Keratinocyte (primary cell): ENCODE measurements at regions not wholly inside any gene's neighbourhood (a gene's known extent, or its start where the extent isn't known, plus 50 kb on each side); places are given as distances from the start of the nearest gene placed in this dataset.

ENCODE experiments used
- DNase-seq: peaks from one replicate; pipeline ENCODE4 v3.0.0-alpha.2; 2011; ENCODE audit warnings: low read depth, missing footprints, low spot score
- FAIRE-seq: peaks from 2 replicates; lab custom pipeline; 2011; peaks lifted over from hg19 to GRCh38; lab: Jason Lieb, UNC
- H2AFZ ChIP-seq: 2 replicates; pipeline ENCODE4 v1.6.0; 2012; ENCODE audit warnings: low read length, control low read depth, inconsistent platforms; ENCODE audit not compliant: control insufficient read depth
- H3K27ac ChIP-seq: 2 replicates; pipeline ENCODE4 v1.5.1; 2011; ENCODE audit warnings: low read length; ENCODE audit not compliant: control insufficient read depth, insufficient read depth
- H3K27me3 ChIP-seq: 3 replicates; pipeline ENCODE4 v1.6.0; 2011; ENCODE audit warnings: low read length; ENCODE audit not compliant: control insufficient read depth, insufficient read depth; ENCODE audit errors: extremely low read depth
- H3K36me3 ChIP-seq, 2 experiments: 2 replicates in 1 of 2; 3 replicates in 1 of 2; pipeline ENCODE4 v1.5.1; 2011; ENCODE audit warnings: low read length in 2 of 2, mild to moderate bottlenecking in 1 of 2; ENCODE audit not compliant: control insufficient read depth in 2 of 2, insufficient read depth in 2 of 2; ENCODE audit errors: extremely low read depth in 1 of 2
- H3K4me1 ChIP-seq: 3 replicates; pipeline ENCODE4 v1.5.1; 2011; ENCODE audit warnings: low read length; ENCODE audit not compliant: control insufficient read depth, insufficient read depth; ENCODE audit errors: extremely low read depth
- H3K4me2 ChIP-seq: 3 replicates; pipeline ENCODE4 v1.6.0; 2011; ENCODE audit warnings: low read depth, low read length; ENCODE audit not compliant: control insufficient read depth, insufficient read depth; ENCODE audit errors: extremely low read depth
- H3K4me3 ChIP-seq, 3 experiments: fragments of 200-600 bp in 1 of 3; sonication (generic) in 1 of 3; 2 replicates in 2 of 3; 3 replicates in 1 of 3; pipeline ENCODE4 v1.5.1; 2011 to 2016; ENCODE audit warnings: low read length in 3 of 3, mild to moderate bottlenecking in 3 of 3, control low read depth in 2 of 3, inconsistent platforms in 1 of 3, low read depth in 1 of 3, mixed read lengths in 1 of 3, mixed run types in 1 of 3, moderate library complexity in 1 of 3; ENCODE audit not compliant: control insufficient read depth in 2 of 3, insufficient read depth in 2 of 3; ENCODE audit errors: extremely low read depth in 1 of 3
- H3K79me2 ChIP-seq: 2 replicates; pipeline ENCODE4 v1.6.0; 2012; ENCODE audit warnings: low read length; ENCODE audit not compliant: control insufficient read depth, insufficient read depth
- H3K9ac ChIP-seq: 3 replicates; pipeline ENCODE4 v1.6.0; 2011; ENCODE audit warnings: low read length; ENCODE audit not compliant: control insufficient read depth, insufficient read depth; ENCODE audit errors: extremely low read depth
- H3K9me1 ChIP-seq: 3 replicates; pipeline ENCODE4 v1.6.0; 2011; ENCODE audit warnings: low read length; ENCODE audit not compliant: control insufficient read depth, insufficient read depth; ENCODE audit errors: extremely low read depth
- H3K9me3 ChIP-seq: 2 replicates; pipeline ENCODE4 v1.5.1; 2012; ENCODE audit warnings: low read depth, low read length; ENCODE audit not compliant: control insufficient read depth
- H4K20me1 ChIP-seq: 3 replicates; pipeline ENCODE4 v1.6.0; 2011; ENCODE audit warnings: low read length; ENCODE audit not compliant: control insufficient read depth, insufficient read depth; ENCODE audit errors: extremely low read depth
- EZH2 ChIP-seq: IDR thresholded peaks from one replicate; pipeline ENCODE4 v1.6.1; 2012; ENCODE audit warnings: inconsistent platforms, mild to moderate bottlenecking, low read length, moderate library complexity
- dilution Hi-C: fragments of 300-500 bp; cut with MboI; formaldehyde crosslinking; loops from one replicate; pipeline ENCODE4 v1.7.0; 2020; ENCODE audit warnings: low sequenced_read_pairs; ENCODE audit not compliant: extremely low pct_ligation_motif_present
- TF ChIP-seq, protein P1 (sequence below), 3 experiments: IDR thresholded peaks in 1 of 3; conservative IDR thresholded peaks in 1 of 3; optimal IDR thresholded peaks in 1 of 3; 2 replicates in 2 of 3; 3 replicates in 1 of 3; pipeline versions ENCODE3 to v1.5.1; 2011; ENCODE audit warnings: low read length in 3 of 3, mild to moderate bottlenecking in 3 of 3, moderate library complexity in 2 of 3, control low read depth in 1 of 3, inconsistent platforms in 1 of 3; ENCODE audit not compliant: insufficient read depth in 2 of 3; ENCODE audit errors: extremely low read depth in 1 of 3

DNA sequence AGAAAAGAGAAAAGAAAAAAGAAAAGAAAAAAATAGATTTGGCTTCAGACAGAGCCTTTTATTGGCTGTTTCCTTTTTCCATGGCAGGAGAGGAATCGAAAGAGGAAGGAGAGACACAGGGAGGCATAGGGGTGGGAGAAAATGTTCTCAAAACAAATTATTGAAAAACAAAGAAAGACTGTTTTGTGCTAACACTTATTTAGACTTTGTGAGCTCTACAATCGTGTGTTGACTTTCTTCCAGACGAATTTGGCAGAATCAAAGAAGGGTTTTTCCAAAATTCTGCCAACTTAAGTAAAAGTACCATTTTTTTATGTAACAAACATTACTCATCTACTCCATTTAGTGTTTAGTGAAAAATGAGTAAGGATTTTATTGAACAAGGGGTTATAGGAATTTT lies 982.2 kb downstream of the REEP3 start:
- FAIRE-seq (no peak), DNase-seq (no peak)
- dilution Hi-C loops: no loop called here

DNA sequence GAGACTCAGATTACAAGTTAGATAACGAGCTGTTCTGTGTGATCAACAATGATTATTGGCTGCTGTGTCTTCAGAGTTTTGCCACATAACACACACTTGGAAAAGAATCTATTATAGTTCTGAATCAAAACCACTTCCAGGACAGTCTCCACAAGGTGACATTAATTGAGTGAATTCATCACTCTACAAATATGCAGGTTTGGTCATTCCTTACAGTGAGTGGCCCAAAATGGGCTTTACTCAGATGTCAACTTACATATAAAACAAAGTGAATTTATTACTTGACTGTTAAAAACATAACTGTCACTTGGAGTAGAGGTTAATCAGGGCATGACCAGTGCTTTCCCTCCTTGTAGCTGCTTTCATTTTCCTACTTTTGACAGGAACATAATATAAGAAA lies 984.3 kb downstream of the REEP3 start:
- DNase-seq (no peak), FAIRE-seq (no peak)
- H2AFZ ChIP-seq: no peak overlapping the region
- no peak overlapping the region for H3K4me2 ChIP-seq
- TF ChIP-seq EZH2: no peak
- TF ChIP-seq, protein P1, sequence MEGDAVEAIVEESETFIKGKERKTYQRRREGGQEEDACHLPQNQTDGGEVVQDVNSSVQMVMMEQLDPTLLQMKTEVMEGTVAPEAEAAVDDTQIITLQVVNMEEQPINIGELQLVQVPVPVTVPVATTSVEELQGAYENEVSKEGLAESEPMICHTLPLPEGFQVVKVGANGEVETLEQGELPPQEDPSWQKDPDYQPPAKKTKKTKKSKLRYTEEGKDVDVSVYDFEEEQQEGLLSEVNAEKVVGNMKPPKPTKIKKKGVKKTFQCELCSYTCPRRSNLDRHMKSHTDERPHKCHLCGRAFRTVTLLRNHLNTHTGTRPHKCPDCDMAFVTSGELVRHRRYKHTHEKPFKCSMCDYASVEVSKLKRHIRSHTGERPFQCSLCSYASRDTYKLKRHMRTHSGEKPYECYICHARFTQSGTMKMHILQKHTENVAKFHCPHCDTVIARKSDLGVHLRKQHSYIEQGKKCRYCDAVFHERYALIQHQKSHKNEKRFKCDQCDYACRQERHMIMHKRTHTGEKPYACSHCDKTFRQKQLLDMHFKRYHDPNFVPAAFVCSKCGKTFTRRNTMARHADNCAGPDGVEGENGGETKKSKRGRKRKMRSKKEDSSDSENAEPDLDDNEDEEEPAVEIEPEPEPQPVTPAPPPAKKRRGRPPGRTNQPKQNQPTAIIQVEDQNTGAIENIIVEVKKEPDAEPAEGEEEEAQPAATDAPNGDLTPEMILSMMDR (optimal IDR thresholded peaks at IDR 0.05 in 1 of 3, IDR thresholded peaks at IDR 0.05 in 1 of 3, conservative IDR thresholded peaks at IDR 0.05 in 1 of 3; ENCODE audit: extremely low read depth in 1 of 3, insufficient read depth in 2 of 3, low read length in 3 of 3): no peak
- dilution Hi-C loops: no loop called here
- no peaks in the 10 kb centered on the region for H3K79me2 ChIP-seq
- no peaks in the 10 kb centered on the region for H3K9me1 ChIP-seq
- no peaks in the 10 kb centered on the region for H3K36me3 ChIP-seq
- no peaks in the 10 kb centered on the region for H3K9me3 ChIP-seq
- H3K27ac ChIP-seq: no peak overlapping the region
- H3K27me3 ChIP-seq: no peaks in the 10 kb centered on the region
- H3K4me1 ChIP-seq: no peaks in the 10 kb centered on the region
- no peak overlapping the region for H3K4me3 ChIP-seq
- H3K9ac ChIP-seq: no peak overlapping the region
- no peaks in the 10 kb centered on the region for H4K20me1 ChIP-seq

More for the DNA sequence above, 982.2 kb downstream of the REEP3 start:
- Histone ChIP-seq H2AFZ (no peak overlapping the region), H3K9me1 (no peaks in the 10 kb centered on the region), H3K4me2 (no peak overlapping the region), H3K36me3 (no peaks in the 10 kb centered on the region), H3K4me3 (no peak overlapping the region), H3K9me3 (no peaks in the 10 kb centered on the region), H3K4me1 (no peaks in the 10 kb centered on the region), H3K27me3 (no peaks in the 10 kb centered on the region), H3K27ac (no peak overlapping the region), H3K79me2 (no peaks in the 10 kb centered on the region), H4K20me1 (no peaks in the 10 kb centered on the region), H3K9ac (no peak overlapping the region)
- TF ChIP-seq, protein P1 (optimal IDR thresholded peaks at IDR 0.05 in 1 of 3, IDR thresholded peaks at IDR 0.05 in 1 of 3, conservative IDR thresholded peaks at IDR 0.05 in 1 of 3; ENCODE audit: extremely low read depth in 1 of 3, insufficient read depth in 2 of 3, low read length in 3 of 3): no peak
- no peak for TF ChIP-seq EZH2
